ENCODE measurements at regions not wholly inside any gene's neighbourhood (a gene's known extent, or its start where the extent isn't known, plus 50 kb on each side); places are given as distances from the start of the nearest gene placed in this dataset.

GRCh38 chr6:153613719-153614455 is 425.2 kb upstream of the OPRM1 start:
- Histone ChIP-seq H3K36me3 (ENCODE audit: control insufficient read depth, insufficient read depth, low read length) (no peaks in the 10 kb centered on the region), H3K9ac (ENCODE audit: low read depth, low read length) (no peak overlapping the region), H3K9me3 (ENCODE audit: control insufficient read depth, insufficient read depth, low read length) (no peaks in the 10 kb centered on the region), H3K27me3 (ENCODE audit: control insufficient read depth, insufficient read depth, low read length) (no peaks in the 10 kb centered on the region), H3K4me3 (ENCODE audit: low read depth, low read length) (no peak overlapping the region), H3K4me1 (ENCODE audit: control insufficient read depth, insufficient read depth, low read length) (peaks cover 21% of the 10 kb centered on the region), H3K27ac (ENCODE audit: low read depth, low read length) (no peak overlapping the region)

- Histone ChIP-seq H3K9me3 (ENCODE audit: control insufficient read depth, insufficient read depth, low read length) (no peaks in the 10 kb centered on the region), H3K27ac (ENCODE audit: low read depth, low read length) (no peak overlapping the region), H3K36me3 (ENCODE audit: control insufficient read depth, insufficient read depth, low read length) (no peaks in the 10 kb centered on the region), H3K4me3 (ENCODE audit: low read depth, low read length) (no peak overlapping the region), H3K4me1 (ENCODE audit: control insufficient read depth, insufficient read depth, low read length) (no peaks in the 10 kb centered on the region), H3K9ac (ENCODE audit: low read depth, low read length) (no peak overlapping the region), H3K27me3 (ENCODE audit: control insufficient read depth, insufficient read depth, low read length) (no peaks in the 10 kb centered on the region)
These were observed 436.6 kb upstream of the OPRM1 start for GRCh38 chr6:153602401-153602800.

- Histone ChIP-seq H3K9me3 (ENCODE audit: control insufficient read depth, insufficient read depth, low read length) (no peaks in the 10 kb centered on the region), H3K4me1 (ENCODE audit: control insufficient read depth, insufficient read depth, low read length) (no peaks in the 10 kb centered on the region), H3K9ac (ENCODE audit: low read depth, low read length) (no peak overlapping the region), H3K27me3 (ENCODE audit: control insufficient read depth, insufficient read depth, low read length) (no peaks in the 10 kb centered on the region), H3K36me3 (ENCODE audit: control insufficient read depth, insufficient read depth, low read length) (no peaks in the 10 kb centered on the region), H3K27ac (ENCODE audit: low read depth, low read length) (no peak overlapping the region), H3K4me3 (ENCODE audit: low read depth, low read length) (no peak overlapping the region)
These were observed 439.1 kb upstream of the OPRM1 start for GRCh38 chr6:153599901-153600300.

- Histone ChIP-seq H3K4me1 (ENCODE audit: control insufficient read depth, insufficient read depth, low read length) (no peaks in the 10 kb centered on the region), H3K36me3 (ENCODE audit: control insufficient read depth, insufficient read depth, low read length) (no peaks in the 10 kb centered on the region), H3K27ac (ENCODE audit: low read depth, low read length) (no peak overlapping the region), H3K27me3 (ENCODE audit: control insufficient read depth, insufficient read depth, low read length) (no peaks in the 10 kb centered on the region), H3K9ac (ENCODE audit: low read depth, low read length) (no peak overlapping the region), H3K9me3 (ENCODE audit: control insufficient read depth, insufficient read depth, low read length) (no peaks in the 10 kb centered on the region), H3K4me3 (ENCODE audit: low read depth, low read length) (no peak overlapping the region)
These were observed 443.1 kb upstream of the OPRM1 start for GRCh38 chr6:153595903-153596302.

- H3K27me3 ChIP-seq (ENCODE audit: control insufficient read depth, insufficient read depth, low read length), result no peaks in the 10 kb centered on the region
- no peak overlapping the region for H3K27ac ChIP-seq (ENCODE audit: low read depth, low read length)
- H3K9ac ChIP-seq (ENCODE audit: low read depth, low read length), result no peak overlapping the region
- H3K36me3 ChIP-seq (ENCODE audit: control insufficient read depth, insufficient read depth, low read length), result no peaks in the 10 kb centered on the region
- no peaks in the 10 kb centered on the region for H3K9me3 ChIP-seq (ENCODE audit: control insufficient read depth, insufficient read depth, low read length)
- H3K4me1 ChIP-seq (ENCODE audit: control insufficient read depth, insufficient read depth, low read length), result no peaks in the 10 kb centered on the region
- no peak overlapping the region for H3K4me3 ChIP-seq (ENCODE audit: low read depth, low read length)
These were observed 444.2 kb upstream of the OPRM1 start for GRCh38 chr6:153594871-153595270.

- no peaks in the 10 kb centered on the region for H3K27me3 ChIP-seq (ENCODE audit: control insufficient read depth, insufficient read depth, low read length)
- no peaks in the 10 kb centered on the region for H3K4me1 ChIP-seq (ENCODE audit: control insufficient read depth, insufficient read depth, low read length)
- no peaks in the 10 kb centered on the region for H3K9me3 ChIP-seq (ENCODE audit: control insufficient read depth, insufficient read depth, low read length)
- H3K4me3 ChIP-seq (ENCODE audit: low read depth, low read length), result no peak overlapping the region
- H3K36me3 ChIP-seq (ENCODE audit: control insufficient read depth, insufficient read depth, low read length), result no peaks in the 10 kb centered on the region
- no peak overlapping the region for H3K27ac ChIP-seq (ENCODE audit: low read depth, low read length)
- H3K9ac ChIP-seq (ENCODE audit: low read depth, low read length), result no peak overlapping the region
These were observed 447.9 kb upstream of the OPRM1 start for GRCh38 chr6:153591159-153591558.

- Histone ChIP-seq H3K4me1 (ENCODE audit: control insufficient read depth, insufficient read depth, low read length) (no peaks in the 10 kb centered on the region), H3K9ac (ENCODE audit: low read depth, low read length) (no peak overlapping the region), H3K36me3 (ENCODE audit: control insufficient read depth, insufficient read depth, low read length) (no peaks in the 10 kb centered on the region), H3K9me3 (ENCODE audit: control insufficient read depth, insufficient read depth, low read length) (no peaks in the 10 kb centered on the region), H3K27me3 (ENCODE audit: control insufficient read depth, insufficient read depth, low read length) (no peaks in the 10 kb centered on the region), H3K4me3 (ENCODE audit: low read depth, low read length) (no peak overlapping the region), H3K27ac (ENCODE audit: low read depth, low read length) (no peak overlapping the region)
These were observed 448.6 kb upstream of the OPRM1 start for GRCh38 chr6:153590411-153590810.

GRCh38 chr6:153588330-153588729 is 450.7 kb upstream of the OPRM1 start:
- H3K9ac ChIP-seq (ENCODE audit: low read depth, low read length), result no peak overlapping the region
- H3K9me3 ChIP-seq (ENCODE audit: control insufficient read depth, insufficient read depth, low read length), result no peaks in the 10 kb centered on the region
- H3K36me3 ChIP-seq (ENCODE audit: control insufficient read depth, insufficient read depth, low read length), result no peaks in the 10 kb centered on the region

GRCh38 chr6:153583685-153584084 is 452.6 kb upstream of the RGS17 start:
- H3K4me3 ChIP-seq (ENCODE audit: low read depth, low read length), result no peak overlapping the region
- no peak overlapping the region for H3K27ac ChIP-seq (ENCODE audit: low read depth, low read length)
- H3K9me3 ChIP-seq (ENCODE audit: control insufficient read depth, insufficient read depth, low read length), result 0 out of 2 replicates have a peak, but pooled peaks cover 6% of the 10 kb centered on the region
- H3K27me3 ChIP-seq (ENCODE audit: control insufficient read depth, insufficient read depth, low read length), result no peaks in the 10 kb centered on the region
- H3K9ac ChIP-seq (ENCODE audit: low read depth, low read length), result no peak overlapping the region
- H3K36me3 ChIP-seq (ENCODE audit: control insufficient read depth, insufficient read depth, low read length), result no peaks in the 10 kb centered on the region
- H3K4me1 ChIP-seq (ENCODE audit: control insufficient read depth, insufficient read depth, low read length), result no peaks in the 10 kb centered on the region

More at GRCh38 chr6:153588330-153588729, 450.7 kb upstream of the OPRM1 start:
- Histone ChIP-seq H3K27me3 (ENCODE audit: control insufficient read depth, insufficient read depth, low read length) (no peaks in the 10 kb centered on the region), H3K4me3 (ENCODE audit: low read depth, low read length) (no peak overlapping the region), H3K27ac (ENCODE audit: low read depth, low read length) (no peak overlapping the region), H3K4me1 (ENCODE audit: control insufficient read depth, insufficient read depth, low read length) (no peaks in the 10 kb centered on the region)

- Histone ChIP-seq H3K9ac (ENCODE audit: low read depth, low read length) (no peak overlapping the region), H3K27me3 (ENCODE audit: control insufficient read depth, insufficient read depth, low read length) (no peaks in the 10 kb centered on the region), H3K4me1 (ENCODE audit: control insufficient read depth, insufficient read depth, low read length) (no peaks in the 10 kb centered on the region), H3K27ac (ENCODE audit: low read depth, low read length) (no peak overlapping the region), H3K36me3 (ENCODE audit: control insufficient read depth, insufficient read depth, low read length) (no peaks in the 10 kb centered on the region), H3K9me3 (ENCODE audit: control insufficient read depth, insufficient read depth, low read length) (0 out of 2 replicates have a peak, but pooled peaks cover 6% of the 10 kb centered on the region), H3K4me3 (ENCODE audit: low read depth, low read length) (no peak overlapping the region)
These were observed 449.7 kb upstream of the RGS17 start for GRCh38 chr6:153580776-153581175.

GRCh38 chr6:153575528-153575927 is 444.4 kb upstream of the RGS17 start:
- no peak overlapping the region for H3K27ac ChIP-seq (ENCODE audit: low read depth, low read length)
- no peak overlapping the region for H3K4me3 ChIP-seq (ENCODE audit: low read depth, low read length)
- H3K4me1 ChIP-seq (ENCODE audit: control insufficient read depth, insufficient read depth, low read length), result no peaks in the 10 kb centered on the region
- no peaks in the 10 kb centered on the region for H3K27me3 ChIP-seq (ENCODE audit: control insufficient read depth, insufficient read depth, low read length)
- H3K36me3 ChIP-seq (ENCODE audit: control insufficient read depth, insufficient read depth, low read length), result no peaks in the 10 kb centered on the region
- H3K9me3 ChIP-seq (ENCODE audit: control insufficient read depth, insufficient read depth, low read length), result 0 out of 2 replicates have a peak, but pooled peaks cover 6% of the 10 kb centered on the region
- H3K9ac ChIP-seq (ENCODE audit: low read depth, low read length), result no peak overlapping the region
